B cell (primary cell): ENCODE measurements at regions not wholly inside any gene's neighbourhood (a gene's known extent, or its start where the extent isn't known, plus 50 kb on each side); places are given as distances from the start of the nearest gene placed in this dataset.

Source experiments
- CTCF ChIP-seq: fragments of 200-600 bp; IDR thresholded peaks from one replicate; pipeline ENCODE4 v1.8.0; 2022; ENCODE audit warnings: antibody characterized with exemption, mild to moderate bottlenecking
- EZH2 ChIP-seq: IDR thresholded peaks from 2 replicates; pipeline ENCODE4 v1.6.1; 2012; ENCODE audit warnings: borderline replicate concordance, low read depth, mild to moderate bottlenecking, moderate library complexity, low read length; ENCODE audit not compliant: insufficient read depth, poor library complexity, severe bottlenecking

- TF ChIP-seq CTCF (no peak), EZH2 (no peak)
Observed at GRCh38 chr7:27347276-27347640, 104.7 kb downstream of the EVX1 start.
